NCI-H69 (cell line): ENCODE measurements at regions not wholly inside any gene's neighbourhood (a gene's known extent, or its start where the extent isn't known, plus 50 kb on each side); places are given as distances from the start of the nearest gene placed in this dataset.

ENCODE experiments used
- DNase-seq: peaks from one replicate; lab custom pipeline; 2025; lab: John Stamatoyannopoulos, UW

- no peak for DNase-seq
These were observed 50.8 kb upstream of the INCENP start for GRCh38 chr11:62073061-62073460.

- DNase-seq: no peak
These were observed 52.4 kb upstream of the INCENP start for GRCh38 chr11:62071408-62071807.

- DNase-seq: no peak
These were observed 53.6 kb upstream of the INCENP start for GRCh38 chr11:62069986-62070919.

- DNase-seq: no peak
These were observed 54.4 kb upstream of the INCENP start for GRCh38 chr11:62069374-62069773.

- no peak for DNase-seq
These were observed 55.1 kb upstream of the INCENP start for GRCh38 chr11:62068730-62069129.

- no peak for DNase-seq
These were observed 56.1 kb upstream of the INCENP start for GRCh38 chr11:62067741-62068140.

- DNase-seq: no peak
These were observed 59.6 kb upstream of the INCENP start for GRCh38 chr11:62064221-62064620.

GRCh38 chr11:62062223-62062861 is 61.5 kb upstream of the INCENP start:
- no peak for DNase-seq

- no peak for DNase-seq
These were observed 62.2 kb upstream of the INCENP start for GRCh38 chr11:62061356-62062222.

GRCh38 chr11:62057069-62057468 is 66.7 kb upstream of the INCENP start:
- DNase-seq: no peak

GRCh38 chr11:62055970-62056369 is 67.8 kb upstream of the INCENP start:
- DNase-seq: no peak

- DNase-seq: peak; percentile 79
These were observed 69.2 kb upstream of the INCENP start for GRCh38 chr11:62054484-62055121.

- DNase-seq: no peak
These were observed 69.7 kb upstream of the INCENP start for GRCh38 chr11:62054081-62054480.

GRCh38 chr11:62050716-62051115 is 73.1 kb upstream of the INCENP start:
- no peak for DNase-seq

- DNase-seq: peak; percentile 8
These were observed 75.7 kb upstream of the INCENP start for GRCh38 chr11:62048100-62048499.

- DNase-seq: no peak
These were observed 77.2 kb upstream of the INCENP start for GRCh38 chr11:62046568-62047100.

GRCh38 chr11:62044639-62045121 is 77.2 kb upstream of the FTH1 start:
- DNase-seq: no peak

GRCh38 chr11:62035293-62035692 is 67.9 kb upstream of the FTH1 start:
- DNase-seq: no peak

GRCh38 chr11:62034036-62034338 is 66.6 kb upstream of the FTH1 start:
- no peak for DNase-seq

GRCh38 chr11:62033191-62034035 is 66.0 kb upstream of the FTH1 start:
- DNase-seq: no peak
